ENCODE measurements at regions not wholly inside any gene's neighbourhood (a gene's known extent, or its start where the extent isn't known, plus 50 kb on each side); places are given as distances from the start of the nearest gene placed in this dataset.

- WGBS (ENCODE audit: insufficient coverage), result 74% methylated on average over 1 of the region's 1 CpG
These were observed 457.5 kb downstream of the TOX3 start for GRCh38 chr16:52089476-52089875.

GRCh38 chr16:52086901-52087300, 460.0 kb downstream of the TOX3 start:
- H3K27me3 Mint-ChIP-seq (ENCODE audit: low read depth in 2 of 2), result no peaks in the 10 kb centered on the region
- Histone ChIP-seq H3K4me3 (ENCODE audit: low read length) (no peak overlapping the region), H3K9me3 (ENCODE audit: control insufficient read depth, insufficient read depth, low read length) (no peaks in the 10 kb centered on the region), H3K4me1 (ENCODE audit: control insufficient read depth, insufficient read depth, low read length) (no peaks in the 10 kb centered on the region), H3K27me3 (ENCODE audit: control insufficient read depth, insufficient read depth, low read length) (no peaks in the 10 kb centered on the region), H3K36me3 (ENCODE audit: control insufficient read depth, insufficient read depth, low read length) (no peaks in the 10 kb centered on the region), H3K27ac (ENCODE audit: low read length) (no peak overlapping the region)
- H3K36me3 Mint-ChIP-seq, result no peaks in the 10 kb centered on the region
- intact Hi-C loops (cut with micrococcal nuclease), result no loop called here
- H3K4me3 Mint-ChIP-seq, result no peak overlapping the region
- H3K4me1 Mint-ChIP-seq, result no peaks in the 10 kb centered on the region
- no peak for DNase-seq
- no peak for TF ChIP-seq CTCF (IDR thresholded peaks at IDR 0.05)
- WGBS (ENCODE audit: insufficient coverage), result no CpG with 5 or more reads among the region's 1 CpG
- no peak for ATAC-seq
- H3K27ac Mint-ChIP-seq, result no peak overlapping the region
- peaks cover 0 to 12% of the 10 kb centered on the region in 2 donors for H3K9me3 Mint-ChIP-seq

More at GRCh38 chr16:52089476-52089875, 457.5 kb downstream of the TOX3 start:
- Histone ChIP-seq H3K4me3 (ENCODE audit: low read length) (no peak overlapping the region), H3K27me3 (ENCODE audit: control insufficient read depth, insufficient read depth, low read length) (no peaks in the 10 kb centered on the region), H3K36me3 (ENCODE audit: control insufficient read depth, insufficient read depth, low read length) (no peaks in the 10 kb centered on the region), H3K4me1 (ENCODE audit: control insufficient read depth, insufficient read depth, low read length) (no peaks in the 10 kb centered on the region), H3K27ac (ENCODE audit: low read length) (no peak overlapping the region), H3K9me3 (ENCODE audit: control insufficient read depth, insufficient read depth, low read length) (no peaks in the 10 kb centered on the region)
- Mint-ChIP-seq H3K4me1 (no peaks in the 10 kb centered on the region), H3K9me3 (peaks cover 2 to 12% of the 10 kb centered on the region in 2 donors), H3K36me3 (no peaks in the 10 kb centered on the region), H3K27me3 (ENCODE audit: low read depth in 2 of 2) (no peaks in the 10 kb centered on the region), H3K27ac (no peak overlapping the region), H3K4me3 (no peak overlapping the region)
- ATAC-seq (no peak), DNase-seq (no peak)
- intact Hi-C loops (cut with micrococcal nuclease), result no loop called here
- TF ChIP-seq CTCF (IDR thresholded peaks at IDR 0.05), result no peak

GRCh38 chr16:52078716-52079655, 468.0 kb downstream of the TOX3 start:
- Histone ChIP-seq H3K4me3 (ENCODE audit: low read length) (no peak overlapping the region), H3K27me3 (ENCODE audit: control insufficient read depth, insufficient read depth, low read length) (no peaks in the 10 kb centered on the region), H3K9me3 (ENCODE audit: control insufficient read depth, insufficient read depth, low read length) (no peaks in the 10 kb centered on the region), H3K36me3 (ENCODE audit: control insufficient read depth, insufficient read depth, low read length) (no peaks in the 10 kb centered on the region), H3K27ac (ENCODE audit: low read length) (no peak overlapping the region), H3K4me1 (ENCODE audit: control insufficient read depth, insufficient read depth, low read length) (no peaks in the 10 kb centered on the region)
- intact Hi-C loops (cut with micrococcal nuclease), result no loop called here
- Mint-ChIP-seq H3K27me3 (ENCODE audit: low read depth in 2 of 2) (no peaks in the 10 kb centered on the region), H3K4me1 (no peaks in the 10 kb centered on the region), H3K9me3 (peaks cover 5 to 11% of the 10 kb centered on the region in 2 donors), H3K36me3 (no peaks in the 10 kb centered on the region), H3K27ac (no peak overlapping the region), H3K4me3 (no peak overlapping the region)
- no peak for DNase-seq
- no peak for TF ChIP-seq CTCF (IDR thresholded peaks at IDR 0.05)
- 77% methylated on average over 3 of the region's 3 CpGs for WGBS (ENCODE audit: insufficient coverage)
- no peak for ATAC-seq
